ENCODE measurements at regions not wholly inside any gene's neighbourhood (a gene's known extent, or its start where the extent isn't known, plus 50 kb on each side); places are given as distances from the start of the nearest gene placed in this dataset.

DNA sequence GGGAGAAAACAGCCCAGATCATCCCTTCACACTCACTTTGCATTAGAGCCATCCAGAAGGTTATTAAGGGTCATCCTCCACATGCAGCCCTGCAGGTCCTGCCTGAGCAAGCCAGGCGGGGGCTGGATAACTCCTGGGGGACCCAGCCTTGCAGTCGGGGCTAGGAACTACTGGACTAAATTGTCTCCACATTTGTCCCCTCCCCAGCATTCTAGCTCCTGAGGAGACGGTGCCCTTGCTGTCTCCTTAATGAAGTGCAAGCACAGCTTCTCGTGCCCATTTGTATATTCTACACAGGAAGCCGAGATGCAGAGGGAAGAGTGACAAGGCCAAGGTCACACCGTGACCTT, 185.2 kb downstream of the C16orf95 start:
- TF ChIP-seq, protein P1, sequence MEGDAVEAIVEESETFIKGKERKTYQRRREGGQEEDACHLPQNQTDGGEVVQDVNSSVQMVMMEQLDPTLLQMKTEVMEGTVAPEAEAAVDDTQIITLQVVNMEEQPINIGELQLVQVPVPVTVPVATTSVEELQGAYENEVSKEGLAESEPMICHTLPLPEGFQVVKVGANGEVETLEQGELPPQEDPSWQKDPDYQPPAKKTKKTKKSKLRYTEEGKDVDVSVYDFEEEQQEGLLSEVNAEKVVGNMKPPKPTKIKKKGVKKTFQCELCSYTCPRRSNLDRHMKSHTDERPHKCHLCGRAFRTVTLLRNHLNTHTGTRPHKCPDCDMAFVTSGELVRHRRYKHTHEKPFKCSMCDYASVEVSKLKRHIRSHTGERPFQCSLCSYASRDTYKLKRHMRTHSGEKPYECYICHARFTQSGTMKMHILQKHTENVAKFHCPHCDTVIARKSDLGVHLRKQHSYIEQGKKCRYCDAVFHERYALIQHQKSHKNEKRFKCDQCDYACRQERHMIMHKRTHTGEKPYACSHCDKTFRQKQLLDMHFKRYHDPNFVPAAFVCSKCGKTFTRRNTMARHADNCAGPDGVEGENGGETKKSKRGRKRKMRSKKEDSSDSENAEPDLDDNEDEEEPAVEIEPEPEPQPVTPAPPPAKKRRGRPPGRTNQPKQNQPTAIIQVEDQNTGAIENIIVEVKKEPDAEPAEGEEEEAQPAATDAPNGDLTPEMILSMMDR (IDR thresholded peaks at IDR 0.05; ENCODE audit: insufficient read depth, low read depth, low read length): no peak
- no peak for TF ChIP-seq EZH2 (IDR thresholded peaks at IDR 0.05; ENCODE audit: insufficient read depth, low read length)

Data from astrocyte (in vitro differentiated cells and primary cell).